ENCODE measurements at regions not wholly inside any gene's neighbourhood (a gene's known extent, or its start where the extent isn't known, plus 50 kb on each side); places are given as distances from the start of the nearest gene placed in this dataset.

- no peak for DNase-seq
Measured at GRCh38 chr11:122062763-122063162, 53.3 kb downstream of the BLID start.

GRCh38 chr11:122059565-122059964 lies 56.5 kb downstream of the BLID start:
- DNase-seq: no peak

GRCh38 chr11:122050021-122050690 lies 65.9 kb downstream of the BLID start:
- no peak for DNase-seq

GRCh38 chr11:122048401-122048800 lies 67.6 kb downstream of the BLID start:
- DNase-seq: no peak

GRCh38 chr11:122046846-122047245 lies 69.2 kb downstream of the BLID start:
- DNase-seq: no peak

- DNase-seq: no peak
Measured at GRCh38 chr11:122046438-122046837, 69.6 kb downstream of the BLID start.

GRCh38 chr11:122045181-122045586 lies 70.8 kb downstream of the BLID start:
- DNase-seq: peak; percentile 31

- no peak for DNase-seq
Measured at GRCh38 chr11:122044086-122044485, 71.9 kb downstream of the BLID start.

- no peak for DNase-seq
Measured at GRCh38 chr11:122042981-122043380, 73.0 kb downstream of the BLID start.

- no peak for DNase-seq
Measured at GRCh38 chr11:122040464-122040863, 75.6 kb downstream of the BLID start.

- DNase-seq: peak; percentile 81
Measured at GRCh38 chr11:122038543-122038942, 77.5 kb downstream of the BLID start.

- no peak for DNase-seq
Measured at GRCh38 chr11:122037911-122038310, 78.1 kb downstream of the BLID start.

- DNase-seq: no peak
Measured at GRCh38 chr11:122036493-122036892, 79.5 kb downstream of the BLID start.

GRCh38 chr11:122036018-122036417 lies 80.0 kb downstream of the BLID start:
- DNase-seq: no peak

GRCh38 chr11:122033631-122034030 lies 82.4 kb downstream of the BLID start:
- DNase-seq: no peak

- no peak for DNase-seq
Measured at GRCh38 chr11:122033193-122033592, 82.8 kb downstream of the BLID start.

- DNase-seq: no peak
Measured at GRCh38 chr11:122032317-122032716, 83.7 kb downstream of the BLID start.

GRCh38 chr11:122031813-122032212 lies 84.2 kb downstream of the BLID start:
- DNase-seq: no peak

GRCh38 chr11:122030286-122030685 lies 85.7 kb downstream of the BLID start:
- DNase-seq: no peak

GRCh38 chr11:122028545-122028944 lies 87.5 kb downstream of the BLID start:
- DNase-seq: no peak

- no peak for DNase-seq
Measured at GRCh38 chr11:122028036-122028435, 88.0 kb downstream of the BLID start.

GRCh38 chr11:122025757-122026156 lies 90.3 kb downstream of the BLID start:
- no peak for DNase-seq

GRCh38 chr11:122024278-122024677 lies 91.7 kb downstream of the BLID start:
- DNase-seq: no peak

GRCh38 chr11:122023614-122024250 lies 92.3 kb downstream of the BLID start:
- DNase-seq: no peak

GRCh38 chr11:122022646-122023045 lies 93.4 kb downstream of the BLID start:
- no peak for DNase-seq

Measured in kidney glomerular epithelial cell (primary cell).